Gastrocnemius medialis (tissue), 4 donors: ENCODE measurements at regions not wholly inside any gene's neighbourhood (a gene's known extent, or its start where the extent isn't known, plus 50 kb on each side); places are given as distances from the start of the nearest gene placed in this dataset.
A peak's percentile ranks its signal among the peaks of the same experiment; 100 is the strongest.

Experiments used
- ATAC-seq, 2 donors: fragments of 150-250 bp; one replicate each; pipeline ENCODE4 v1.9.1; 2016
- DNase-seq, 2 donors: peaks; one replicate each; pipeline ENCODE4 v3.0.0-alpha.2; 2019
- H3K27ac ChIP-seq, 4 donors: fragments of 200-600 bp; sonication (generic); 1 replicate in 1 of 4; 2 replicates in 3 of 4; pipeline ENCODE4 v1.5.1; 2016 to 2018; ENCODE audit warnings: mild to moderate bottlenecking in 2 of 4, moderate library complexity in 1 of 4
- H3K27me3 ChIP-seq, 3 donors: fragments of 200-600 bp; sonication (generic) in 2 of 3; 1 replicate in 1 of 3; 2 replicates in 2 of 3; pipeline versions ENCODE4 v1.5.1 to v1.6.0; 2016 to 2019; ENCODE audit warnings: mild to moderate bottlenecking in 1 of 3, moderate library complexity in 1 of 3
- H3K36me3 ChIP-seq, 2 donors: fragments of 200-600 bp; sonication (generic) in 1 of 2; one replicate each; pipeline ENCODE4 v1.5.1; 2017 to 2018
- H3K4me1 ChIP-seq, 2 donors: fragments of 200-600 bp; sonication (generic) in 1 of 2; one replicate each; pipeline ENCODE4 v1.5.1; 2016 to 2017; ENCODE audit warnings: mild to moderate bottlenecking in 2 of 2
- H3K4me3 ChIP-seq, 4 donors: fragments of 200-600 bp; sonication (generic) in 3 of 4; 1 replicate in 1 of 4; 2 replicates in 3 of 4; pipeline ENCODE4 v1.5.1; 2016 to 2019; ENCODE audit warnings: mild to moderate bottlenecking in 2 of 4
- H3K9me3 ChIP-seq, 3 donors: fragments of 200-600 bp; sonication (generic) in 2 of 3; 1 replicate in 1 of 3; 2 replicates in 2 of 3; pipeline ENCODE4 v1.5.1; 2016 to 2019
- CTCF ChIP-seq, 5 experiments: fragments of 450-650 bp in 3 of 5; fragments of 200-600 bp in 2 of 5; sonication (generic) in 2 of 5; IDR thresholded peaks in 4 of 5; conservative IDR thresholded peaks in 1 of 5; 1 replicate in 4 of 5; 2 replicates in 1 of 5; pipeline ENCODE4 v1.5.1; 2016 to 2019; ENCODE audit warnings: antibody characterized with exemption in 5 of 5, mild to moderate bottlenecking in 3 of 5, moderate library complexity in 3 of 5
- POLR2A ChIP-seq, 2 donors: fragments of 450-650 bp; IDR thresholded peaks; one replicate each; pipeline ENCODE4 v1.6.1; 2017; ENCODE audit warnings: antibody characterized with exemption in 2 of 2, mild to moderate bottlenecking in 2 of 2, moderate library complexity in 2 of 2
- in situ Hi-C, 4 donors: fragments of 200-750 bp; cut with MboI; loops; one replicate each; pipeline versions ENCODE4 v1.15.0 to v1.8.0; 2017; ENCODE audit warnings: low sequenced_read_pairs in 4 of 4
- intact Hi-C: fragments of 100-400 bp; cut with DNase I; formaldehyde crosslinking; loops from one replicate; pipeline ENCODE4 v1.15.1; 2023; ENCODE audit warnings: low total_unique reads

- intact Hi-C loops, result no loop called here
- TF ChIP-seq POLR2A (IDR thresholded peaks at IDR 0.05) (no peak), CTCF (IDR thresholded peaks at IDR 0.05 in 4 of 5, conservative IDR thresholded peaks at IDR 0.05 in 1 of 5) (peak in 3 of 5 experiments; percentile 28 to 56 (median 38))
- Histone ChIP-seq H3K27ac (no peak overlapping the region), H3K36me3 (no peaks in the 10 kb centered on the region), H3K27me3 (no peaks in the 10 kb centered on the region), H3K9me3 (no peaks in the 10 kb centered on the region), H3K4me3 (no peak overlapping the region), H3K4me1 (no peaks in the 10 kb centered on the region)
- in situ Hi-C loops, result no loop called here
- ATAC-seq, result peak in 1 of 2 donors; percentile 16
- peak in 1 of 2 donors; percentile 13 for DNase-seq
Measured at GRCh38 chr20:6583134-6583738, 184.2 kb upstream of the BMP2 start.

GRCh38 chr20:6582449-6582848 lies 185.0 kb upstream of the BMP2 start:
- no peak overlapping the region for H3K27ac ChIP-seq
- ATAC-seq (no peak), DNase-seq (no peak)
- intact Hi-C loops (no loop called here), in situ Hi-C loops (no loop called here)
- H3K4me3 ChIP-seq, result no peak overlapping the region
- no peaks in the 10 kb centered on the region for H3K27me3 ChIP-seq
- no peaks in the 10 kb centered on the region for H3K36me3 ChIP-seq
- no peaks in the 10 kb centered on the region for H3K9me3 ChIP-seq
- H3K4me1 ChIP-seq, result no peaks in the 10 kb centered on the region
- TF ChIP-seq POLR2A (IDR thresholded peaks at IDR 0.05) (no peak), CTCF (IDR thresholded peaks at IDR 0.05 in 4 of 5, conservative IDR thresholded peaks at IDR 0.05 in 1 of 5) (no peak)

GRCh38 chr20:6580486-6580885 lies 187.0 kb upstream of the BMP2 start:
- intact Hi-C loops (no loop called here), in situ Hi-C loops (no loop called here)
- TF ChIP-seq CTCF (IDR thresholded peaks at IDR 0.05 in 4 of 5, conservative IDR thresholded peaks at IDR 0.05 in 1 of 5) (no peak), POLR2A (IDR thresholded peaks at IDR 0.05) (no peak)
- ATAC-seq (no peak), DNase-seq (peak in 1 of 2 donors; percentile 11)
- Histone ChIP-seq H3K4me1 (no peaks in the 10 kb centered on the region), H3K27ac (no peak overlapping the region), H3K36me3 (no peaks in the 10 kb centered on the region), H3K9me3 (no peaks in the 10 kb centered on the region), H3K27me3 (no peaks in the 10 kb centered on the region), H3K4me3 (no peak overlapping the region)

DNA sequence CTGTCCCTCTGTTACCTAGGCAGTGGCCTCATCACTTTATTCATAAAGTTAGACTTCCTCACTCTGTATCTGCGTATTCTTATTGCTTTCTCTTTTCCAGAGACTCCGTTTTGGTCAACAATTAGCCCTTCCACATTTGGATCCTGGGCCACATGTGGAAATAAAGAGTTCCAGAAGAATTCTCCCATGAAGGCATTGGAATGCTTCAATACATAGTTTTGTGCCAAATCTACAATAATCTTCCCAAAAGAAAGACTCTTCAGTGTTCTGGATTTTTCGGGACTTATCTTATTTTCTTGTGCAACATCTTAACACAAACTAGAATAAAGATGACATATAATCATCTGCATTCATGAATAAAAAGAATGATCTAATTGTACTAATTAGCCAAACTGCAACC lies 187.7 kb upstream of the BMP2 start:
- no peak for ATAC-seq
- H3K4me3 ChIP-seq, result no peak overlapping the region

More for the DNA sequence above, 187.7 kb upstream of the BMP2 start:
- intact Hi-C loops (no loop called here), in situ Hi-C loops (no loop called here)
- no peaks in the 10 kb centered on the region for H3K36me3 ChIP-seq
- TF ChIP-seq CTCF (IDR thresholded peaks at IDR 0.05 in 4 of 5, conservative IDR thresholded peaks at IDR 0.05 in 1 of 5), result no peak
- no peak for TF ChIP-seq POLR2A (IDR thresholded peaks at IDR 0.05)
- no peaks in the 10 kb centered on the region for H3K9me3 ChIP-seq
- no peak overlapping the region for H3K27ac ChIP-seq
- H3K4me1 ChIP-seq, result no peaks in the 10 kb centered on the region
- no peaks in the 10 kb centered on the region for H3K27me3 ChIP-seq
- no peak for DNase-seq
